ENCODE measurements at regions not wholly inside any gene's neighbourhood (a gene's known extent, or its start where the extent isn't known, plus 50 kb on each side); places are given as distances from the start of the nearest gene placed in this dataset.

GRCh38 chr12:92029902-92030586 is 115.6 kb downstream of the BTG1 start:
- no peak for DNase-seq

- no peak for DNase-seq
Measured at GRCh38 chr12:92029136-92029535, 116.5 kb downstream of the BTG1 start.

- DNase-seq: no peak
Measured at GRCh38 chr12:92028441-92028709, 117.3 kb downstream of the BTG1 start.

- DNase-seq: no peak
Measured at GRCh38 chr12:92027701-92028440, 117.8 kb downstream of the BTG1 start.

- no peak for DNase-seq
Measured at GRCh38 chr12:92027243-92027642, 118.4 kb downstream of the BTG1 start.

GRCh38 chr12:92025462-92026207 is 120.0 kb downstream of the BTG1 start:
- DNase-seq: no peak

GRCh38 chr12:92022093-92022492 is 123.6 kb downstream of the BTG1 start:
- no peak for DNase-seq

- DNase-seq: no peak
Measured at GRCh38 chr12:92021666-92022035, 124.0 kb downstream of the BTG1 start.

- no peak for DNase-seq
Measured at GRCh38 chr12:92020983-92021665, 124.5 kb downstream of the BTG1 start.

GRCh38 chr12:92019491-92020277 is 126.0 kb downstream of the BTG1 start:
- no peak for DNase-seq

- DNase-seq: no peak
Measured at GRCh38 chr12:92012691-92013090, 133.0 kb downstream of the BTG1 start.

GRCh38 chr12:92010853-92011701 is 134.6 kb downstream of the BTG1 start:
- DNase-seq: no peak

GRCh38 chr12:92010368-92010767 is 135.3 kb downstream of the BTG1 start:
- no peak for DNase-seq

GRCh38 chr12:92008345-92008744 is 137.3 kb downstream of the BTG1 start:
- no peak for DNase-seq

- no peak for DNase-seq
Measured at GRCh38 chr12:92007787-92008186, 137.9 kb downstream of the BTG1 start.

GRCh38 chr12:92003701-92004100 is 141.9 kb downstream of the BTG1 start:
- DNase-seq: no peak

GRCh38 chr12:92002673-92003382 is 142.8 kb downstream of the BTG1 start:
- no peak for DNase-seq

- DNase-seq: no peak
Measured at GRCh38 chr12:92002195-92002649, 143.4 kb downstream of the BTG1 start.

- DNase-seq: no peak
Measured at GRCh38 chr12:92000597-92000996, 145.0 kb downstream of the BTG1 start.

GRCh38 chr12:91999823-92000222 is 145.8 kb downstream of the BTG1 start:
- DNase-seq: no peak

GRCh38 chr12:91998316-91998715 is 147.3 kb downstream of the BTG1 start:
- DNase-seq: no peak

Measured in activated CD8-positive, alpha-beta memory T cell treated with anti-CD3 and anti-CD28 coated beads, Interleukin-2, amount 50 U/mL, for 48 hours (primary cell).